Activated T-cell treated with anti-CD3 and anti-CD28 coated beads, Interleukin-2, amount 50 U/mL, for 4 hours (primary cell): ENCODE measurements at regions not wholly inside any gene's neighbourhood (a gene's known extent, or its start where the extent isn't known, plus 50 kb on each side); places are given as distances from the start of the nearest gene placed in this dataset.
"Not testable (repeated sequence)": the region's sequence is repeated elsewhere in the genome, so short reads cannot be mapped to it uniquely, and the experiment has no call there.

Experiments
- ATAC-seq, 2 donors: fragments of 200-7000 bp; cut with Tn5 transposase; one replicate each; pipeline ENCODE4 v1.10.0; 2021
- DNase-seq: peaks from one replicate; pipeline ENCODE4 v3.0.0-alpha.2; 2020
- H3K27me3 Mint-ChIP-seq: one replicate; pipeline ENCODE4 v1.8.0; 2021; ENCODE audit warnings: low read depth, mixed read lengths
- H3K36me3 Mint-ChIP-seq: one replicate; pipeline ENCODE4 v1.8.0; 2022; ENCODE audit warnings: mixed read lengths; ENCODE audit not compliant: insufficient read depth
- H3K4me1 Mint-ChIP-seq: one replicate; pipeline ENCODE4 v1.8.0; 2021; ENCODE audit warnings: low read depth, mixed read lengths
- H3K4me3 Mint-ChIP-seq: one replicate; pipeline ENCODE4 v1.8.0; 2021; ENCODE audit warnings: mild to moderate bottlenecking, moderate library complexity, mixed read lengths
- H3K9me3 Mint-ChIP-seq: one replicate; pipeline ENCODE4 v1.8.0; 2021; ENCODE audit warnings: mixed read lengths

DNA sequence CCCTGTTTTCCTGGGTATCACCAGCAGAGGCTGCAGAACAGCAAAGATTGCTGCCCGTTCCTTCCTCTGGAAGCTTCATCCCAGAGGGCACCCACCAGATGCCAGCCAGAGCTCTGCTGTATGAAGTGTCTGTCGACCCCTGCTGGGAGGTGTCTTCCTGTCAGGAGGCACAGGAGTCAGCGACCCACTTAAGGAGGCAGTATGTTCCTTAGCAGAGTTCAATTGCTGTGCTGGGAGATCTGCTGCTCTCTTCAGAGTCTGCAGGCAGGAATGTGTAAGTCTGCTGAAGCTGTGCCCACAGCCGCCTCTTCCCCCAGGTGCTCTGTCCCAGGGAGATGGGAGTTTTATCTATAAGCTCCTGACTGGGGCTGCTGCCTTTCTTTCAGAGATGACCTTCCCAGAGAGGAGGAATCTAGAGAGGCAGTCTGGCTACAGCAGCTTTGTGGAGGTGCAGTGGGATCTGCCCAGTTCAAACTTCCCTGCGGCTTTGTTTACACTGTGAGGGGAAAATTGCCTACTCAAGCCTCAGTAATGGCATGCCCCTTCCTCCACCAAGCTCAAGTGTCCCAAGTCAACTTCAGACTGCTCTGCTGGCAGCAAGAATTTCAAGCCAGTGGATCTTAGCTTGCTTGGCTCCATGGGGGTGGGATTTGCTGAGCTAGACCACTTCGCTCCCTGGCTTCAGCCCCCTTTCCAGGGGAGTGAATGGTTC lies 100.6 kb downstream of the TMEM168 start:
- peaks cover 13% of the 10 kb centered on the region for H3K27me3 Mint-ChIP-seq
- not testable (repeated sequence) for H3K36me3 Mint-ChIP-seq, H3K4me3 Mint-ChIP-seq, DNase-seq, ATAC-seq, H3K4me1 Mint-ChIP-seq
- peaks cover 13% of the 10 kb centered on the region for H3K9me3 Mint-ChIP-seq

DNA sequence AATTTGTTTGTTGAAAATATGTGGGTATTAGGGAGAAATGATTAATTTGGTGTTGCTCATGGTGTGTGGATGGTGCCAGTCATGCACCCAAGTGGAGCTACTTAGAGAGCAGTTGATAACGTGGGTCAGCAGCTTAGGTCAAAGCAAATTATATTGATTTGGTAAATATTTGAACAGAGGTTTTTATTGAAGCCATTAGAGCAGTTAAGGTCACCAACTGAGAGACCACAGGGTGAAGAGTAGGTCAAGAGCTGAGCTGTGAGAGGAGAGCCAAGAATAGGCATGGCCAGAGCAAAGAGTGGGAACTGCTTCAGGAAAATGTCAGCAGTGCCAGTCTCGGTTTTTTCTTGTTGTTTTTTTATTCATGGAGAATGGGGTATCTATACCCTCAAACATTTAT lies 97.9 kb downstream of the TMEM168 start:
- Mint-ChIP-seq H3K9me3 (peaks cover 19% of the 10 kb centered on the region), H3K36me3 (no peaks in the 10 kb centered on the region), H3K27me3 (peaks cover 13% of the 10 kb centered on the region), H3K4me3 (no peak overlapping the region), H3K4me1 (no peaks in the 10 kb centered on the region)
- no peak for DNase-seq
- no peak for ATAC-seq

DNA sequence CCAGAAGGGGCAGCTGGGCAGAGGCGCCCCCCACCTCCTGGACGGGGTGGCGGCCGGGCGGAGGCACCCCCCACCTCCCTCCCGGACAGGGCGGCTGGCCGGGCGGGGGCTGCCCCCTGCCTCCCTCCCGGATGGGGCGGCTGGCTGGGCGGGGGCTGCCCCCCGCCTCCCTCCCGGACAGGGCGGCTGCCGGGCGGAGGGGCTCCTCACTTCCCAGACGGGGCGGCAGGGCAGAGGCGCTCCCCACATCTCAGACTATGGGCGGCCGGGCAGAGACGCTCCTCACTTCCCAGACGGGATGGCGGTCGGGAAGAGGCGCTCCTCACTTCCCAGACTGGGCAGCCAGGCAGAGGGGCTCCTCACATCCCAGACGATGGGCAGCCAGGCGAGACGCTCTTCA lies 93.0 kb downstream of the TMEM168 start:
- H3K27me3 Mint-ChIP-seq: peaks cover 26% of the 10 kb centered on the region
- not testable (repeated sequence) for ATAC-seq, H3K4me3 Mint-ChIP-seq, DNase-seq, H3K36me3 Mint-ChIP-seq, H3K4me1 Mint-ChIP-seq
- peaks cover 26% of the 10 kb centered on the region for H3K9me3 Mint-ChIP-seq

DNA sequence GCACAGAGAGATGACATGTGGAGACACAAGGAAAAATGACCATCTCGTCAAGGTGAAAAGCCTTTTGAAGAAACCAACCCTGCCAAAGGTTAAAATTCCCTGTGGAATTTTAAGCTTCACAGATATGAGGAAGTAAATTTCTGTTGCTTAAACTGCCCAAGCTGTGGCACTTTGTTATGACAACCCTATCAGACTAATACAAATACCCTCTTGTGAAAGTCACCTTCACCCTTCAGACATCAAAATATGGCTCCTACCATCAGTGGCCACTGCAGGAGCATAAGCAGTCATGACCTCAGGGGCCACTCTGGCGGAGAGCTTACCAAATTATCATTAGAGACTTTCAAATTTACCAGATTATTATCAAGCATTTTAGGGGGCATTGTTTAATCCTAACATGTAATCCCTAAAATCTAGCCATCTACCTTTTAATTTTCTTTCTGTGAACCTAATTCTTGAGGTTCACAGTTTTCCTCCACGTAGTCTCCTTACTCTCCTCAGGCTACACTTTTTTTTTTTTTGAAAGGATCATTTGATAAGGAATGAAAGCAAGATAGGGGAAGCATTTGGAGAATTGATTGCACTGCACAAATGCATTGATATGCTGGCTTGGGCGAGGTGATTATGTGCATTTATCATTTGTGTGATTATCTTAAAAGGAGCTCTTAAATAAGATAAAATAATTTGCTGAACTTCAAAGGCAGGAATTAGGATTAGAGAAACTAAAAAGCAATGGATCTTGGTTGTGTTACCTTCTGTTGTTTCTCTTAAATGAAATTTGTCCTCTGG lies 90.3 kb downstream of the TMEM168 start:
- no peak for ATAC-seq
- Mint-ChIP-seq H3K4me1 (no peaks in the 10 kb centered on the region), H3K27me3 (peaks cover 19% of the 10 kb centered on the region), H3K36me3 (no peaks in the 10 kb centered on the region), H3K9me3 (peaks cover 10% of the 10 kb centered on the region), H3K4me3 (no peak overlapping the region)
- no peak for DNase-seq

- Mint-ChIP-seq H3K4me1 (no peaks in the 10 kb centered on the region), H3K9me3 (peaks cover 7% of the 10 kb centered on the region), H3K4me3 (no peak overlapping the region), H3K27me3 (peaks cover 19% of the 10 kb centered on the region), H3K36me3 (no peaks in the 10 kb centered on the region)
- no peak for DNase-seq
- ATAC-seq: no peak
Observed at GRCh38 chr7:112701456-112701855, 88.7 kb downstream of the TMEM168 start.

DNA sequence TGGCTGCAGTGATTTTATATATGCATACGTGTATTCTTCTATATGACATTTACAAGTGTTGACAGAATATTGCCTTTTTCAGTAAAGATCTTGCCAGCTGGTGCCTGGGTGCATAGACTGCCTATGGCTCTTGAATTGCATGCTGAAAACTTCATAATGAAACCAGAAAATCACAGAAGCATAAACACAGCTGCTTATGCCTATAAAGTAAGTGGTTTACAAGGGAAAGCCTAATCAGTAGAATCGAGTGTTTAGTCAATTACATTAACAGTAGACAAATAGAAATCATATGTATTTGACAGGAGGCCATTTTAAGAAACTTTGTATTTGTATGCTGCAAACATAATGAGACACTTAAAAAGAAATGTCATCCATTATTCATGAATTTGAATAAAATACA lies 82.5 kb downstream of the TMEM168 start:
- Mint-ChIP-seq H3K4me3 (no peak overlapping the region), H3K4me1 (no peaks in the 10 kb centered on the region), H3K9me3 (no peaks in the 10 kb centered on the region), H3K27me3 (no peaks in the 10 kb centered on the region), H3K36me3 (no peaks in the 10 kb centered on the region)
- ATAC-seq (no peak), DNase-seq (no peak)

DNA sequence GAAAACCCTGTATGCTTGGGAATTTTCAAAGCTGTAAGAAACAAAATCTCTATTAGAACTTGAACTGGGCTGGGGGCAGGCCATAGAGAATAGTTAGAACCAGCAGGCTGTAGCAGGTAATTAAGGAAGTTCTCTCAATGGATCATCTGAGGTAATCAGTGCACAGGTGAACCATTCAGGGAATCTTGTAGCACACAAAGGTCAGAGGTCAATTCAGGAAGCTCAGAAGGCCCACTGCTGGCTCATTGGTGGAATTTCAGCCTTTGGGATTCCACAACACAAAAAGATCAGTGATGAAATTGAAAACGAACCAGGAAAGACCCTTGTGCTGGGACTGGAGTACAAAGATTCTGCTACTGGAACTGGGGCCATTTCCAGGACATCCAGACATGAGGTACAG lies 82.0 kb downstream of the TMEM168 start:
- DNase-seq (no peak), ATAC-seq (no peak)
- Mint-ChIP-seq H3K9me3 (no peaks in the 10 kb centered on the region), H3K36me3 (no peaks in the 10 kb centered on the region), H3K4me3 (no peak overlapping the region), H3K4me1 (no peaks in the 10 kb centered on the region), H3K27me3 (no peaks in the 10 kb centered on the region)
